ENCODE measurements at regions not wholly inside any gene's neighbourhood (a gene's known extent, or its start where the extent isn't known, plus 50 kb on each side); places are given as distances from the start of the nearest gene placed in this dataset.

GRCh38 chr3:43810797-43811196 is 120.1 kb downstream of the ABHD5 start:
- TF ChIP-seq CTCF (conservative IDR thresholded peaks at IDR 0.05 in 1 of 2, IDR thresholded peaks at IDR 0.05 in 1 of 2; ENCODE audit: low read depth in 1 of 2, low read length in 2 of 2) (no peak), EZH2 (IDR thresholded peaks at IDR 0.05; ENCODE audit: low read length, missing control alignments) (no peak)

Measured in fibroblast of lung (primary cell).